Gastroesophageal sphincter (tissue), 3 donors: ENCODE measurements at regions not wholly inside any gene's neighbourhood (a gene's known extent, or its start where the extent isn't known, plus 50 kb on each side); places are given as distances from the start of the nearest gene placed in this dataset.

Experiments
- CTCF ChIP-seq, 4 experiments: fragments of 200-600 bp in 2 of 4; fragments of 450-650 bp in 2 of 4; sonication (generic) in 1 of 4; IDR thresholded peaks; one replicate each; pipeline ENCODE4 v1.5.1; 2017 to 2019; ENCODE audit warnings: antibody characterized with exemption in 4 of 4, mild to moderate bottlenecking in 2 of 4, moderate library complexity in 2 of 4
- POLR2AphosphoS5 ChIP-seq: sonication (generic); formaldehyde crosslinking; IDR thresholded peaks from one replicate; pipeline ENCODE4 v1.6.1; 2017; ENCODE audit warnings: antibody characterized with exemption

GRCh38 chr18:26757263-26758019, 108.1 kb downstream of the AQP4 start:
- no peak for TF ChIP-seq CTCF (IDR thresholded peaks at IDR 0.05)
- no peak for TF ChIP-seq POLR2AphosphoS5
